Ishikawa (cell line): ENCODE measurements at regions not wholly inside any gene's neighbourhood (a gene's known extent, or its start where the extent isn't known, plus 50 kb on each side); places are given as distances from the start of the nearest gene placed in this dataset.

ENCODE experiments used
- CEBPB ChIP-seq: IDR thresholded peaks from 2 replicates; pipeline ENCODE4 v1.6.1; 2012
- EGR1 ChIP-seq: IDR thresholded peaks from 2 replicates; pipeline ENCODE4 v1.6.1; 2012
- EP300 ChIP-seq: IDR thresholded peaks from 2 replicates; pipeline ENCODE4 v1.6.1; 2012; ENCODE audit warnings: borderline replicate concordance
- RAD21 ChIP-seq: IDR thresholded peaks from 2 replicates; pipeline ENCODE4 v1.6.1; 2012; ENCODE audit warnings: low read depth
- TAF1 ChIP-seq: IDR thresholded peaks from 2 replicates; pipeline ENCODE4 v1.6.1; 2012; ENCODE audit warnings: low read depth, mild to moderate bottlenecking
- YY1 ChIP-seq: IDR thresholded peaks from 2 replicates; pipeline ENCODE4 v1.6.1; 2012; ENCODE audit warnings: low read depth
- TF ChIP-seq, protein P1 (sequence below): IDR thresholded peaks from 2 replicates; pipeline ENCODE4 v1.6.1; 2012
- TF ChIP-seq, protein P2 (sequence below): IDR thresholded peaks from 2 replicates; pipeline ENCODE4 v1.6.1; 2012

DNA sequence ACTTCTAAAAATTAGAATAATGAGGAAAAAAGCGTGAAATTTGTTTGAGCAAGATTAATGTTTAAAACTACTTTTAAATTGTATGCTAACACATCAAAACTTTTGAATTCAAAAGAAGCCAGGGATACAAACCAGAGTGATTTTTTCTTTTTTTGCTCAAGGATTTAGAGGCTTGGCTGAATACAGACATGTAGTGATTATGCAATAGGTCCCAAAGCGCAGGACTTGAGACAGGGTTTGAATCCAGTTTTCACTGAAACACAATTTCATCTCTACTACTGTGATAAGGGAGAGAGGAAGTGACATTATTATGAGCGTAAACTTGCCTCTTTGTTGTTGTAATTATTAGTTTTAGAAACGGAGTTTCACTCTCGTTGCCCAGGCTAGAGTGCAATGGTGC lies 207.3 kb downstream of the ZNF33B start:
- TF ChIP-seq EP300 (no peak), EGR1 (no peak), TAF1 (no peak), RAD21 (no peak), YY1 (no peak), CEBPB (peak; percentile 79)
- TF ChIP-seq, protein P1, sequence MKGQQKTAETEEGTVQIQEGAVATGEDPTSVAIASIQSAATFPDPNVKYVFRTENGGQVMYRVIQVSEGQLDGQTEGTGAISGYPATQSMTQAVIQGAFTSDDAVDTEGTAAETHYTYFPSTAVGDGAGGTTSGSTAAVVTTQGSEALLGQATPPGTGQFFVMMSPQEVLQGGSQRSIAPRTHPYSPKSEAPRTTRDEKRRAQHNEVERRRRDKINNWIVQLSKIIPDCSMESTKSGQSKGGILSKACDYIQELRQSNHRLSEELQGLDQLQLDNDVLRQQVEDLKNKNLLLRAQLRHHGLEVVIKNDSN: no peak
- TF ChIP-seq, protein P2, sequence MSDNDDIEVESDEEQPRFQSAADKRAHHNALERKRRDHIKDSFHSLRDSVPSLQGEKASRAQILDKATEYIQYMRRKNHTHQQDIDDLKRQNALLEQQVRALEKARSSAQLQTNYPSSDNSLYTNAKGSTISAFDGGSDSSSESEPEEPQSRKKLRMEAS: no peak
